ENCODE measurements at regions not wholly inside any gene's neighbourhood (a gene's known extent, or its start where the extent isn't known, plus 50 kb on each side); places are given as distances from the start of the nearest gene placed in this dataset.

DNA sequence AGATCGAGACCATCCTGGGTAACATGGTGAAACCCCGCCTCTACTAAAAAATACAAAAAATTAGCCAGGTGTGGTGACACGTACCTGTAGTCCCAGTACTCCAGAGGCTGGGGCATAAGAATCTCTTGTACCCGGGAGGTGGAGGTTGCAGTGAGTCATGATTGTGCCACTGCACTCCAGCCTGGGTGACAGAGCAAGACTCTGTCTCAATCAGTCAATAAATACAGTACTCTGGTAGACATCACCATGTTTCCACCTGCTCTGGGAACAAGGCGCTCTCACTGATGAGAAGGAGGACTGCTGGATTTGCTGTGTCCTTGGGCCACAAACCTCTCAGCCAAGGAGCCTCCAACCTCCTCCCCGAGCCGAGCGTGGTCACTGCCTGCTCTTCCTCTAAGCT, 154.2 kb upstream of the ZNF236 start:
- ChIA-PET CTCF (interaction anchor here (1.0 to 3.2 kb wide), 3 partner anchors 10 to 19 kb away, joined by 4 to 21 read pairs (median 7); no protein-coding TSS in a partner anchor), POLR2A (no interaction called here)
- no peak for ATAC-seq
- 0 out of 2 replicates have a peak, but pooled peaks cover 3% of the 10 kb centered on the region for H3K27me3 Mint-ChIP-seq (ENCODE audit: low read depth)
- H3K4me1 Mint-ChIP-seq: peaks cover 10% of the 10 kb centered on the region
- peaks cover 4% of the 10 kb centered on the region; the same call in 1 of the 2 replicates for H3K9me3 Mint-ChIP-seq
- DNase-seq (ENCODE audit: low spot score): no peak
- H3K4me3 Mint-ChIP-seq: no peak overlapping the region
- no peak overlapping the region for H3K27ac Mint-ChIP-seq
- TF ChIP-seq, protein P1, sequence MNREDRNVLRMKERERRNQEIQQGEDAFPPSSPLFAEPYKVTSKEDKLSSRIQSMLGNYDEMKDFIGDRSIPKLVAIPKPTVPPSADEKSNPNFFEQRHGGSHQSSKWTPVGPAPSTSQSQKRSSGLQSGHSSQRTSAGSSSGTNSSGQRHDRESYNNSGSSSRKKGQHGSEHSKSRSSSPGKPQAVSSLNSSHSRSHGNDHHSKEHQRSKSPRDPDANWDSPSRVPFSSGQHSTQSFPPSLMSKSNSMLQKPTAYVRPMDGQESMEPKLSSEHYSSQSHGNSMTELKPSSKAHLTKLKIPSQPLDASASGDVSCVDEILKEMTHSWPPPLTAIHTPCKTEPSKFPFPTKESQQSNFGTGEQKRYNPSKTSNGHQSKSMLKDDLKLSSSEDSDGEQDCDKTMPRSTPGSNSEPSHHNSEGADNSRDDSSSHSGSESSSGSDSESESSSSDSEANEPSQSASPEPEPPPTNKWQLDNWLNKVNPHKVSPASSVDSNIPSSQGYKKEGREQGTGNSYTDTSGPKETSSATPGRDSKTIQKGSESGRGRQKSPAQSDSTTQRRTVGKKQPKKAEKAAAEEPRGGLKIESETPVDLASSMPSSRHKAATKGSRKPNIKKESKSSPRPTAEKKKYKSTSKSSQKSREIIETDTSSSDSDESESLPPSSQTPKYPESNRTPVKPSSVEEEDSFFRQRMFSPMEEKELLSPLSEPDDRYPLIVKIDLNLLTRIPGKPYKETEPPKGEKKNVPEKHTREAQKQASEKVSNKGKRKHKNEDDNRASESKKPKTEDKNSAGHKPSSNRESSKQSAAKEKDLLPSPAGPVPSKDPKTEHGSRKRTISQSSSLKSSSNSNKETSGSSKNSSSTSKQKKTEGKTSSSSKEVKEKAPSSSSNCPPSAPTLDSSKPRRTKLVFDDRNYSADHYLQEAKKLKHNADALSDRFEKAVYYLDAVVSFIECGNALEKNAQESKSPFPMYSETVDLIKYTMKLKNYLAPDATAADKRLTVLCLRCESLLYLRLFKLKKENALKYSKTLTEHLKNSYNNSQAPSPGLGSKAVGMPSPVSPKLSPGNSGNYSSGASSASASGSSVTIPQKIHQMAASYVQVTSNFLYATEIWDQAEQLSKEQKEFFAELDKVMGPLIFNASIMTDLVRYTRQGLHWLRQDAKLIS (CRISPR knock-in tag; IDR thresholded peaks at IDR 0.05; ENCODE audit: borderline replicate concordance): no peak
- no peak for TF ChIP-seq TEAD1 (CRISPR knock-in tag; IDR thresholded peaks at IDR 0.05)
- no peak for TF ChIP-seq FOXK1 (CRISPR knock-in tag; IDR thresholded peaks at IDR 0.05)
- TF ChIP-seq TP53 (CRISPR knock-in tag; IDR thresholded peaks at IDR 0.05): no peak
- TF ChIP-seq HMGA2 (CRISPR knock-in tag; IDR thresholded peaks at IDR 0.05): no peak
- no peak for TF ChIP-seq NFATC4 (CRISPR knock-in tag; IDR thresholded peaks at IDR 0.05)
- no peak for TF ChIP-seq RORB (CRISPR knock-in tag; IDR thresholded peaks at IDR 0.05)
- TF ChIP-seq, protein P2, sequence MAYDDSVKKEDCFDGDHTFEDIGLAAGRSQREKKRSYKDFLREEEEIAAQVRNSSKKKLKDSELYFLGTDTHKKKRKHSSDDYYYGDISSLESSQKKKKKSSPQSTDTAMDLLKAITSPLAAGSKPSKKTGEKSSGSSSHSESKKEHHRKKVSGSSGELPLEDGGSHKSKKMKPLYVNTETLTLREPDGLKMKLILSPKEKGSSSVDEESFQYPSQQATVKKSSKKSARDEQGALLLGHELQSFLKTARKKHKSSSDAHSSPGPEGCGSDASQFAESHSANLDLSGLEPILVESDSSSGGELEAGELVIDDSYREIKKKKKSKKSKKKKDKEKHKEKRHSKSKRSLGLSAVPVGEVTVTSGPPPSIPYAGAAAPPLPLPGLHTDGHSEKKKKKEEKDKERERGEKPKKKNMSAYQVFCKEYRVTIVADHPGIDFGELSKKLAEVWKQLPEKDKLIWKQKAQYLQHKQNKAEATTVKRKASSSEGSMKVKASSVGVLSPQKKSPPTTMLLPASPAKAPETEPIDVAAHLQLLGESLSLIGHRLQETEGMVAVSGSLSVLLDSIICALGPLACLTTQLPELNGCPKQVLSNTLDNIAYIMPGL (CRISPR knock-in tag; IDR thresholded peaks at IDR 0.05): no peak
- H3K36me3 Mint-ChIP-seq: no peaks in the 10 kb centered on the region

DNA sequence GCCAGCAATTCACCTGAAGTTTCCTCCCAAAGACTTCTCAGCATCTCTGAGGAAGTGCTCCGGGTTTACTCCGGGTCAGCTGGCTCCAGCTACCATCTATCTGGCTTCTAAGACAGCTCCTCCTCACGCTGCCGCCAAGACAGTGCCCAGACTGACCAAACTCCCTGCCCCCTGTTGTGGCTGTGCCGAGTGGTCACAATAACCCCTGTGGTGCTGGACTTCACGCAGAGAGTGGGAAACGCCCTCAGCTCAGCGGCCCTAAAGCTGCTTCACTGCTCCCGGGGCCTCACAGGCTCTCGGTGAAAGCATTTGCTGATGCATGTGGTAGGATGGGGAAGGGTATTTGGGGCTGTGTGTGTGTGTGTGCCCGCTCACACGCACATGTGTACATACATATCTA, 154.8 kb upstream of the ZNF236 start:
- TF ChIP-seq JAZF1 (CRISPR knock-in tag; IDR thresholded peaks at IDR 0.05): no peak
- TF ChIP-seq, protein P3, sequence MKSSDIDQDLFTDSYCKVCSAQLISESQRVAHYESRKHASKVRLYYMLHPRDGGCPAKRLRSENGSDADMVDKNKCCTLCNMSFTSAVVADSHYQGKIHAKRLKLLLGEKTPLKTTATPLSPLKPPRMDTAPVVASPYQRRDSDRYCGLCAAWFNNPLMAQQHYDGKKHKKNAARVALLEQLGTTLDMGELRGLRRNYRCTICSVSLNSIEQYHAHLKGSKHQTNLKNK (CRISPR knock-in tag; IDR thresholded peaks at IDR 0.05): no peak
- TF ChIP-seq KAT7 (CRISPR knock-in tag; IDR thresholded peaks at IDR 0.05; ENCODE audit: borderline replicate concordance): no peak
- no peak for TF ChIP-seq GTF2I (CRISPR knock-in tag; conservative IDR thresholded peaks at IDR 0.05)
- TF ChIP-seq, protein P4, sequence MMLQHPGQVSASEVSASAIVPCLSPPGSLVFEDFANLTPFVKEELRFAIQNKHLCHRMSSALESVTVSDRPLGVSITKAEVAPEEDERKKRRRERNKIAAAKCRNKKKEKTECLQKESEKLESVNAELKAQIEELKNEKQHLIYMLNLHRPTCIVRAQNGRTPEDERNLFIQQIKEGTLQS (CRISPR knock-in tag; conservative IDR thresholded peaks at IDR 0.05): no peak
- TF ChIP-seq CREM (CRISPR knock-in tag; IDR thresholded peaks at IDR 0.05): no peak
- TF ChIP-seq TP53 (CRISPR knock-in tag; IDR thresholded peaks at IDR 0.05): no peak
- TF ChIP-seq MXD4 (CRISPR knock-in tag; IDR thresholded peaks at IDR 0.05; ENCODE audit: borderline replicate concordance): no peak
- TF ChIP-seq ATF1 (CRISPR knock-in tag; IDR thresholded peaks at IDR 0.05): no peak
- no peak for TF ChIP-seq ZNF416 (CRISPR knock-in tag; IDR thresholded peaks at IDR 0.05)
- TF ChIP-seq FOXP1 (CRISPR knock-in tag; IDR thresholded peaks at IDR 0.05; ENCODE audit: borderline replicate concordance): no peak
- TF ChIP-seq SMAD4 (CRISPR knock-in tag; IDR thresholded peaks at IDR 0.05): no peak
- TF ChIP-seq, protein P5, sequence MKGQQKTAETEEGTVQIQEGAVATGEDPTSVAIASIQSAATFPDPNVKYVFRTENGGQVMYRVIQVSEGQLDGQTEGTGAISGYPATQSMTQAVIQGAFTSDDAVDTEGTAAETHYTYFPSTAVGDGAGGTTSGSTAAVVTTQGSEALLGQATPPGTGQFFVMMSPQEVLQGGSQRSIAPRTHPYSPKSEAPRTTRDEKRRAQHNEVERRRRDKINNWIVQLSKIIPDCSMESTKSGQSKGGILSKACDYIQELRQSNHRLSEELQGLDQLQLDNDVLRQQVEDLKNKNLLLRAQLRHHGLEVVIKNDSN (CRISPR knock-in tag; IDR thresholded peaks at IDR 0.05): no peak
- TF ChIP-seq, protein P6, sequence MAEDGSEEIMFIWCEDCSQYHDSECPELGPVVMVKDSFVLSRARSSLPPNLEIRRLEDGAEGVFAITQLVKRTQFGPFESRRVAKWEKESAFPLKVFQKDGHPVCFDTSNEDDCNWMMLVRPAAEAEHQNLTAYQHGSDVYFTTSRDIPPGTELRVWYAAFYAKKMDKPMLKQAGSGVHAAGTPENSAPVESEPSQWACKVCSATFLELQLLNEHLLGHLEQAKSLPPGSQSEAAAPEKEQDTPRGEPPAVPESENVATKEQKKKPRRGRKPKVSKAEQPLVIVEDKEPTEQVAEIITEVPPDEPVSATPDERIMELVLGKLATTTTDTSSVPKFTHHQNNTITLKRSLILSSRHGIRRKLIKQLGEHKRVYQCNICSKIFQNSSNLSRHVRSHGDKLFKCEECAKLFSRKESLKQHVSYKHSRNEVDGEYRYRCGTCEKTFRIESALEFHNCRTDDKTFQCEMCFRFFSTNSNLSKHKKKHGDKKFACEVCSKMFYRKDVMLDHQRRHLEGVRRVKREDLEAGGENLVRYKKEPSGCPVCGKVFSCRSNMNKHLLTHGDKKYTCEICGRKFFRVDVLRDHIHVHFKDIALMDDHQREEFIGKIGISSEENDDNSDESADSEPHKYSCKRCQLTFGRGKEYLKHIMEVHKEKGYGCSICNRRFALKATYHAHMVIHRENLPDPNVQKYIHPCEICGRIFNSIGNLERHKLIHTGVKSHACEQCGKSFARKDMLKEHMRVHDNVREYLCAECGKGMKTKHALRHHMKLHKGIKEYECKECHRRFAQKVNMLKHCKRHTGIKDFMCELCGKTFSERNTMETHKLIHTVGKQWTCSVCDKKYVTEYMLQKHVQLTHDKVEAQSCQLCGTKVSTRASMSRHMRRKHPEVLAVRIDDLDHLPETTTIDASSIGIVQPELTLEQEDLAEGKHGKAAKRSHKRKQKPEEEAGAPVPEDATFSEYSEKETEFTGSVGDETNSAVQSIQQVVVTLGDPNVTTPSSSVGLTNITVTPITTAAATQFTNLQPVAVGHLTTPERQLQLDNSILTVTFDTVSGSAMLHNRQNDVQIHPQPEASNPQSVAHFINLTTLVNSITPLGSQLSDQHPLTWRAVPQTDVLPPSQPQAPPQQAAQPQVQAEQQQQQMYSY (CRISPR knock-in tag; IDR thresholded peaks at IDR 0.05): no peak
- Mint-ChIP-seq H3K9me3 (peaks cover 4% of the 10 kb centered on the region; the same call in 1 of the 2 replicates), H3K27ac (no peak overlapping the region), H3K4me3 (no peak overlapping the region), H3K4me1 (peaks cover 9% of the 10 kb centered on the region), H3K27me3 (ENCODE audit: low read depth) (0 out of 2 replicates have a peak, but pooled peaks cover 3% of the 10 kb centered on the region), H3K36me3 (no peaks in the 10 kb centered on the region)
- CTCF ChIA-PET: interaction anchor here (1.7 to 3.2 kb wide), 2 partner anchors 9 to 12 kb away, joined by 7 to 21 read pairs; no protein-coding TSS in a partner anchor
- ATAC-seq (no peak), DNase-seq (ENCODE audit: low spot score) (no peak)
- POLR2A ChIA-PET: no interaction called here
